ENCODE measurements at regions not wholly inside any gene's neighbourhood (a gene's known extent, or its start where the extent isn't known, plus 50 kb on each side); places are given as distances from the start of the nearest gene placed in this dataset.

- Histone ChIP-seq H3K9me3 (ENCODE audit: insufficient read depth, low read length) (no peaks in the 10 kb centered on the region), H3K27me3 (ENCODE audit: low read length) (no peaks in the 10 kb centered on the region), H2AFZ (ENCODE audit: low read depth, low read length, severe bottlenecking) (no peak overlapping the region), H3K9ac (ENCODE audit: low read length) (no peak overlapping the region), H3K27ac (ENCODE audit: low read depth, low read length) (no peak overlapping the region), H3K9me2 (replicated peaks; ENCODE audit: insufficient read depth, low read length) (no peaks in the 10 kb centered on the region), H4K20me1 (ENCODE audit: low read depth, low read length) (no peaks in the 10 kb centered on the region), H3K4me3 (ENCODE audit: insufficient read depth, low read length, poor library complexity, severe bottlenecking) (no peak overlapping the region), H3K79me2 (ENCODE audit: insufficient read depth, low read length) (no peaks in the 10 kb centered on the region), H3K36me3 (ENCODE audit: low read length) (no peaks in the 10 kb centered on the region), H3K4me2 (ENCODE audit: low read depth, low read length, poor library complexity, severe bottlenecking) (no peak overlapping the region), H3F3A (ENCODE audit: insufficient read depth) (no peaks in the 10 kb centered on the region)
- TF ChIP-seq EZH2phosphoT487 (conservative IDR thresholded peaks at IDR 0.05; ENCODE audit: low read length) = no peak
- no peak for TF ChIP-seq CTCF (IDR thresholded peaks at IDR 0.05; ENCODE audit: insufficient read depth, low read length, poor library complexity, severe bottlenecking)
These were observed 88.6 kb upstream of the NLRP1 start for GRCh38 chr17:5672815-5673430.

DNA sequence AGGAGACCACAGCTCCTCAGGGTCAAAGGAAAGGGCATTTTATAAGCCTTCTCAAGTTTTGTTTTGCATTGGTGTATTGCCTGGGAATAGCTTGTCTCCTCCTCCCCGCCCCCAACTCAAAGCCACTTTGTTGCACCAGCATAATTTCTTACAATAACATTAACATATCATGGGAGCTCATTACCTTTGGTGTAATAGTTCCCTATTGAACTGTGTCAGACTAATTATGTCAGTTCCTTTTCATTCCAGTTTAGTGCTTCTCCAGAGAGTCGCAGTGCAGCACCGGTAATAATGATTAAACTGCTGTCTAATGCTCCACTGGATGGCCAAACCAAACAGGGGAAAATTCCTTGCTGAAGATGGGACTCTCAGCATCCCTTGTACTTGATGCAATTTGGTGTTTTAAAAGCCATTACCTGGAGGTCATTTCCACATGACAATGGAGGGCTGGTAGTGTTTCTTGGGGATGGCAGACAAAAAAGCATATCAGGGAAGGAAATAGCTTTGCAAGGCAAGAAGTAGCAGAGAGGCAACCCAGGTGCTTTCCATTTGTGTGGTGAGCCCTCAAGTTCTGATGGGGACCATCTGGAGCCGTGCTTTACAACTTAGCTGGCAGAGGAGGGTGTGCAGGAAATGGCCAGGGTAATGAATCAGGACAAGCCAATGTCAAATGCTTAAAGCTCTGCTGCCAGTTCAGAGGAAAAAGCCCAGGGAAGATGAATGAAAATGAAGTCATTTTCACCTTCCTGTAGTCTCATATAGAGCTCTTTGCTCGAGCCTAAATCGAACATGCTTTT, 91.5 kb upstream of the NLRP1 start:
- no peaks in the 10 kb centered on the region for H3K27me3 ChIP-seq (ENCODE audit: low read length)
- H3K9me2 ChIP-seq (replicated peaks; ENCODE audit: insufficient read depth, low read length) = no peaks in the 10 kb centered on the region
- no peaks in the 10 kb centered on the region for H3F3A ChIP-seq (ENCODE audit: insufficient read depth)
- no peak overlapping the region for H2AFZ ChIP-seq (ENCODE audit: low read depth, low read length, severe bottlenecking)
- no peaks in the 10 kb centered on the region for H4K20me1 ChIP-seq (ENCODE audit: low read depth, low read length)
- H3K27ac ChIP-seq (ENCODE audit: low read depth, low read length) = no peak overlapping the region
- H3K4me3 ChIP-seq (ENCODE audit: insufficient read depth, low read length, poor library complexity, severe bottlenecking) = no peak overlapping the region
- TF ChIP-seq CTCF (IDR thresholded peaks at IDR 0.05; ENCODE audit: insufficient read depth, low read length, poor library complexity, severe bottlenecking) (no peak), EZH2phosphoT487 (conservative IDR thresholded peaks at IDR 0.05; ENCODE audit: low read length) (no peak)
- no peaks in the 10 kb centered on the region for H3K79me2 ChIP-seq (ENCODE audit: insufficient read depth, low read length)
- 0 out of 2 replicates have a peak, but pooled peaks cover 5% of the 10 kb centered on the region for H3K9me3 ChIP-seq (ENCODE audit: insufficient read depth, low read length)
- H3K9ac ChIP-seq (ENCODE audit: low read length) = no peak overlapping the region
- no peaks in the 10 kb centered on the region for H3K36me3 ChIP-seq (ENCODE audit: low read length)
- H3K4me2 ChIP-seq (ENCODE audit: low read depth, low read length, poor library complexity, severe bottlenecking) = no peak overlapping the region

DNA sequence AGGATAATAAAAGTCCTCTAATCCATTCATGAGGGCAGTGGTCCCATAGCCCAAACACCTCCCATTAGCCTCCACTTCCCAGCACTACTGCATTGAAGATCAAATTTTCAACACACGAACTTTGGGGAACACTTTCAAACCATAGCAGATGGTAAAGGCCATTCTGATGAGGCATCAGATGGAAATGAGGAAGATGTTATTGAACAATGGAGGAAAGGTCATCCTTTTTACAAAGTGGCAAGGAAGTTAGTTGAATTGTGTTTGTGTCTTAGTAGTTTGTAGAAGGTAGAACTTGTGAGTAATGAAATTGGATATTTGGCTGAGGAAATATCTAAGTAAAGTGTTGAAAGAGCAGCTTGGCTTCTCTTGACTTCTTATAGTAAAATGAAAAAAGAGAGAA, 93.3 kb upstream of the NLRP1 start:
- Histone ChIP-seq H3K36me3 (ENCODE audit: low read length) (no peaks in the 10 kb centered on the region), H3K4me3 (ENCODE audit: insufficient read depth, low read length, poor library complexity, severe bottlenecking) (no peak overlapping the region), H4K20me1 (ENCODE audit: low read depth, low read length) (no peaks in the 10 kb centered on the region), H3K9me3 (ENCODE audit: insufficient read depth, low read length) (0 out of 2 replicates have a peak, but pooled peaks cover 5% of the 10 kb centered on the region), H3K9me2 (replicated peaks; ENCODE audit: insufficient read depth, low read length) (no peaks in the 10 kb centered on the region), H3K4me2 (ENCODE audit: low read depth, low read length, poor library complexity, severe bottlenecking) (no peak overlapping the region), H3F3A (ENCODE audit: insufficient read depth) (no peaks in the 10 kb centered on the region), H3K27me3 (ENCODE audit: low read length) (no peaks in the 10 kb centered on the region), H3K9ac (ENCODE audit: low read length) (no peak overlapping the region), H2AFZ (ENCODE audit: low read depth, low read length, severe bottlenecking) (no peak overlapping the region), H3K79me2 (ENCODE audit: insufficient read depth, low read length) (no peaks in the 10 kb centered on the region), H3K27ac (ENCODE audit: low read depth, low read length) (no peak overlapping the region)
- no peak for TF ChIP-seq CTCF (IDR thresholded peaks at IDR 0.05; ENCODE audit: insufficient read depth, low read length, poor library complexity, severe bottlenecking)
- TF ChIP-seq EZH2phosphoT487 (conservative IDR thresholded peaks at IDR 0.05; ENCODE audit: low read length) = no peak

Data from SU-DHL-6 (cell line).